ENCODE measurements at regions not wholly inside any gene's neighbourhood (a gene's known extent, or its start where the extent isn't known, plus 50 kb on each side); places are given as distances from the start of the nearest gene placed in this dataset.
A peak's percentile ranks its signal among the peaks of the same experiment; 100 is the strongest.

- Histone ChIP-seq H3K4me1 (ENCODE audit: control insufficient read depth in 1 of 2, insufficient read depth in 2 of 2, low read depth in 1 of 2, low read length in 1 of 2) (peaks cover 0 to 17% of the 10 kb centered on the region in 2 experiments; a peak in 2 of 4 replicates), H3K36me3 (replicated peaks in 1 of 2; ENCODE audit: control insufficient read depth in 1 of 2, insufficient read depth in 2 of 2, low read length in 1 of 2) (peaks cover 0 to under 1% of the 10 kb centered on the region in 2 experiments), H3K9me3 (peaks cover 7% of the 10 kb centered on the region), H3K9me2 (no peaks in the 10 kb centered on the region), H3K4me2 (no peak overlapping the region), H3K79me2 (ENCODE audit: insufficient read depth) (no peaks in the 10 kb centered on the region), H3K27me3 (ENCODE audit: insufficient read depth) (no peaks in the 10 kb centered on the region), H3K4me3 (ENCODE audit: low read depth in 2 of 2, low read length in 1 of 2) (no peak overlapping the region), H4K20me1 (ENCODE audit: insufficient read depth) (no peaks in the 10 kb centered on the region), H2AFZ (ENCODE audit: low read depth) (no peak overlapping the region), H3F3A (replicated peaks; ENCODE audit: insufficient read depth) (peaks cover 8% of the 10 kb centered on the region), H3K27ac (ENCODE audit: low read depth in 2 of 2, low read length in 1 of 2) (no peak overlapping the region), H3K9ac (no peak overlapping the region)
- DNase-seq = no peak
- POLR2A ChIA-PET = no interaction called here
- TF ChIP-seq EP300 (IDR thresholded peaks at IDR 0.05; ENCODE audit: borderline replicate concordance in 1 of 2, low read depth in 1 of 2, low read length in 1 of 2) = no peak
- TF ChIP-seq, protein P1, sequence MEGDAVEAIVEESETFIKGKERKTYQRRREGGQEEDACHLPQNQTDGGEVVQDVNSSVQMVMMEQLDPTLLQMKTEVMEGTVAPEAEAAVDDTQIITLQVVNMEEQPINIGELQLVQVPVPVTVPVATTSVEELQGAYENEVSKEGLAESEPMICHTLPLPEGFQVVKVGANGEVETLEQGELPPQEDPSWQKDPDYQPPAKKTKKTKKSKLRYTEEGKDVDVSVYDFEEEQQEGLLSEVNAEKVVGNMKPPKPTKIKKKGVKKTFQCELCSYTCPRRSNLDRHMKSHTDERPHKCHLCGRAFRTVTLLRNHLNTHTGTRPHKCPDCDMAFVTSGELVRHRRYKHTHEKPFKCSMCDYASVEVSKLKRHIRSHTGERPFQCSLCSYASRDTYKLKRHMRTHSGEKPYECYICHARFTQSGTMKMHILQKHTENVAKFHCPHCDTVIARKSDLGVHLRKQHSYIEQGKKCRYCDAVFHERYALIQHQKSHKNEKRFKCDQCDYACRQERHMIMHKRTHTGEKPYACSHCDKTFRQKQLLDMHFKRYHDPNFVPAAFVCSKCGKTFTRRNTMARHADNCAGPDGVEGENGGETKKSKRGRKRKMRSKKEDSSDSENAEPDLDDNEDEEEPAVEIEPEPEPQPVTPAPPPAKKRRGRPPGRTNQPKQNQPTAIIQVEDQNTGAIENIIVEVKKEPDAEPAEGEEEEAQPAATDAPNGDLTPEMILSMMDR (IDR thresholded peaks at IDR 0.05) = peak; percentile 41
- no peak for TF ChIP-seq YY1 (IDR thresholded peaks at IDR 0.05; ENCODE audit: low read depth)
- TF ChIP-seq JUND (IDR thresholded peaks at IDR 0.05) = no peak
- TF ChIP-seq, protein P2, sequence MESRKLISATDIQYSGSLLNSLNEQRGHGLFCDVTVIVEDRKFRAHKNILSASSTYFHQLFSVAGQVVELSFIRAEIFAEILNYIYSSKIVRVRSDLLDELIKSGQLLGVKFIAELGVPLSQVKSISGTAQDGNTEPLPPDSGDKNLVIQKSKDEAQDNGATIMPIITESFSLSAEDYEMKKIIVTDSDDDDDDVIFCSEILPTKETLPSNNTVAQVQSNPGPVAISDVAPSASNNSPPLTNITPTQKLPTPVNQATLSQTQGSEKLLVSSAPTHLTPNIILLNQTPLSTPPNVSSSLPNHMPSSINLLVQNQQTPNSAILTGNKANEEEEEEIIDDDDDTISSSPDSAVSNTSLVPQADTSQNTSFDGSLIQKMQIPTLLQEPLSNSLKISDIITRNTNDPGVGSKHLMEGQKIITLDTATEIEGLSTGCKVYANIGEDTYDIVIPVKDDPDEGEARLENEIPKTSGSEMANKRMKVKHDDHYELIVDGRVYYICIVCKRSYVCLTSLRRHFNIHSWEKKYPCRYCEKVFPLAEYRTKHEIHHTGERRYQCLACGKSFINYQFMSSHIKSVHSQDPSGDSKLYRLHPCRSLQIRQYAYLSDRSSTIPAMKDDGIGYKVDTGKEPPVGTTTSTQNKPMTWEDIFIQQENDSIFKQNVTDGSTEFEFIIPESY (IDR thresholded peaks at IDR 0.05; ENCODE audit: borderline replicate concordance, low read depth) = no peak
- peak; percentile 50 for TF ChIP-seq RAD21 (IDR thresholded peaks at IDR 0.05; ENCODE audit: low read length)
- TF ChIP-seq USF2 (IDR thresholded peaks at IDR 0.05; ENCODE audit: borderline replicate concordance, low read depth, low read length) = no peak
- TF ChIP-seq GABPA (IDR thresholded peaks at IDR 0.05; ENCODE audit: low read depth) = no peak
- no peak for TF ChIP-seq SIN3A (IDR thresholded peaks at IDR 0.05; ENCODE audit: borderline replicate concordance, low read depth, low read length)
- TF ChIP-seq RXRA (IDR thresholded peaks at IDR 0.05; ENCODE audit: borderline replicate concordance, low read depth) = no peak
- TF ChIP-seq TAF1 (IDR thresholded peaks at IDR 0.05; ENCODE audit: borderline replicate concordance, low read depth, low read length) = no peak
- TF ChIP-seq FOSL2 (IDR thresholded peaks at IDR 0.05; ENCODE audit: borderline replicate concordance, low read depth) = no peak
- TF ChIP-seq FOXM1 (IDR thresholded peaks at IDR 0.05; ENCODE audit: low read depth) = no peak
- TF ChIP-seq, protein P3, sequence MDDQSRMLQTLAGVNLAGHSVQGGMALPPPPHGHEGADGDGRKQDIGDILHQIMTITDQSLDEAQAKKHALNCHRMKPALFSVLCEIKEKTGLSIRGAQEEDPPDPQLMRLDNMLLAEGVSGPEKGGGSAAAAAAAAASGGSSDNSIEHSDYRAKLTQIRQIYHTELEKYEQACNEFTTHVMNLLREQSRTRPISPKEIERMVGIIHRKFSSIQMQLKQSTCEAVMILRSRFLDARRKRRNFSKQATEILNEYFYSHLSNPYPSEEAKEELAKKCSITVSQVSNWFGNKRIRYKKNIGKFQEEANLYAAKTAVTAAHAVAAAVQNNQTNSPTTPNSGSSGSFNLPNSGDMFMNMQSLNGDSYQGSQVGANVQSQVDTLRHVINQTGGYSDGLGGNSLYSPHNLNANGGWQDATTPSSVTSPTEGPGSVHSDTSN (IDR thresholded peaks at IDR 0.05) = no peak
- CTCF ChIA-PET = no interaction called here
- 83% methylated on average over 2 of the region's 2 CpGs for WGBS (ENCODE audit: low lambda C conversion rate)
Measured at GRCh38 chr9:16032799-16033198, 480.0 kb downstream of the CCDC171 start.

All from SK-N-SH (cell line).